Progenitor cell of endocrine pancreas (in vitro differentiated cells): ENCODE measurements at regions not wholly inside any gene's neighbourhood (a gene's known extent, or its start where the extent isn't known, plus 50 kb on each side); places are given as distances from the start of the nearest gene placed in this dataset.

Experiments used
- DNase-seq: peaks from one replicate; pipeline ENCODE4 v3.0.0; 2021; ENCODE audit warnings: low spot score; ENCODE audit not compliant: unreplicated experiment
- H3K27ac Mint-ChIP-seq: 2 replicates; pipeline ENCODE4 v1.8.0; 2021; ENCODE audit warnings: mild to moderate bottlenecking, moderate library complexity, mixed read lengths
- H3K27me3 Mint-ChIP-seq: 2 replicates; pipeline ENCODE4 v1.8.0; 2021; ENCODE audit warnings: mixed read lengths
- H3K36me3 Mint-ChIP-seq: 2 replicates; pipeline ENCODE4 v1.8.0; 2022; ENCODE audit warnings: mixed read lengths; ENCODE audit not compliant: insufficient read depth
- H3K4me1 Mint-ChIP-seq: 2 replicates; pipeline ENCODE4 v1.8.0; 2021; ENCODE audit warnings: low read depth, mixed read lengths
- H3K4me3 Mint-ChIP-seq: 2 replicates; pipeline ENCODE4 v1.8.0; 2021; ENCODE audit warnings: low read depth, mild to moderate bottlenecking, moderate library complexity, mixed read lengths
- H3K9me3 Mint-ChIP-seq: 2 replicates; pipeline ENCODE4 v1.8.0; 2021; ENCODE audit warnings: low read depth, mixed read lengths
- TF ChIP-seq, protein P1 (sequence below): fragments of 200-600 bp; sonication (generic); IDR thresholded peaks from one replicate; pipeline ENCODE4 v1.5.0; 2021; ENCODE audit warnings: antibody characterized with exemption, mild to moderate bottlenecking; ENCODE audit not compliant: unreplicated experiment

DNA sequence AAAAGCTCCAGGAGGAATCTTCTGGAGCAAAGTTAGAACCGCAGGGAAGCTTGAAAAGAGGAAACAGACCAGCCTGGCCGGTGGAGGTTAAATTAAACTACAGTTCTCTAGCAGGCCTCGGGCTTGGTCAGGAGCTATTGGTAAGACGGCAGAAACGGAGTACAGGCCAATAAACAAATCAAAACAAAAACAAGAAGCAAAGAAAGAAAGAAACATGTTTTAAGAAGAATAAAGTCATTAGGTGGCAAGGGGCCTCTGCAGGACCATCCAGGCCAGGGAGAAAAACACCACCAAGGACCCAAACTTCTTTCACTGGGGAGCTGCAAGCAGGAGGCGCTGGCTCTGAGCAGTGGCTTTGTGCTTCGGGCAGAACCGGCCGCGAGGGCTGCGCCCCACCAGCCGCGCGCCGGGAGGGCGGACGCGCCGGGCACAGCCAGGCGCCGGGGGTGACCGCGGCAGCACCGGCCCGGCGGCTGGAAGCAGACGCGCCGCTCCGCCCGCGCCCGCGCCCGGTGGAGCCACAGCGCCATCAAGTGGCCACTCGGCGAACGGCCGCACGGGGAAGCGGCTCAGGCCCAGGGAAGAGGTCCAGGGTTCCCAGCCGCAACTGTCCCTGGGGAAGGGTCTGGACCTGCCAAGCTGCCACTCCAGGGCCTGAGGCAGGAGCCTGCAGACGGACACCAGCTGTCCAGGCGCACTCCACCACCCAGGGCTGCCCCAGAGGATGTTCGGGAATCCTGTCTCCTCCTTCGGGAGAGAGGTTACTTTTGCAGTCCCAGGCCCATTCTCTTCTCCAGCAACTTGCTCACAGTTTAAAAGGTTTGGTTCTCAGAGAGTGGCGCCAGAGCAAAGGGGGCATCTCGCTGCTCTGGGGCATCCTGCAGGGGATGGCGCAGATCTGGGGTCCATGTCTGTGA, 419.4 kb downstream of the SOX9 start:
- DNase-seq, result peak; percentile 84
- H3K9me3 Mint-ChIP-seq, result peaks cover 6% of the 10 kb centered on the region
- no peaks in the 10 kb centered on the region for H3K27me3 Mint-ChIP-seq
- H3K36me3 Mint-ChIP-seq, result peaks cover 19% of the 10 kb centered on the region
- peaks cover 16% of the 10 kb centered on the region for H3K4me1 Mint-ChIP-seq
- H3K27ac Mint-ChIP-seq, result peak overlapping the region; percentile 25
- peak overlapping the region; percentile 47 for H3K4me3 Mint-ChIP-seq
- TF ChIP-seq, protein P1, sequence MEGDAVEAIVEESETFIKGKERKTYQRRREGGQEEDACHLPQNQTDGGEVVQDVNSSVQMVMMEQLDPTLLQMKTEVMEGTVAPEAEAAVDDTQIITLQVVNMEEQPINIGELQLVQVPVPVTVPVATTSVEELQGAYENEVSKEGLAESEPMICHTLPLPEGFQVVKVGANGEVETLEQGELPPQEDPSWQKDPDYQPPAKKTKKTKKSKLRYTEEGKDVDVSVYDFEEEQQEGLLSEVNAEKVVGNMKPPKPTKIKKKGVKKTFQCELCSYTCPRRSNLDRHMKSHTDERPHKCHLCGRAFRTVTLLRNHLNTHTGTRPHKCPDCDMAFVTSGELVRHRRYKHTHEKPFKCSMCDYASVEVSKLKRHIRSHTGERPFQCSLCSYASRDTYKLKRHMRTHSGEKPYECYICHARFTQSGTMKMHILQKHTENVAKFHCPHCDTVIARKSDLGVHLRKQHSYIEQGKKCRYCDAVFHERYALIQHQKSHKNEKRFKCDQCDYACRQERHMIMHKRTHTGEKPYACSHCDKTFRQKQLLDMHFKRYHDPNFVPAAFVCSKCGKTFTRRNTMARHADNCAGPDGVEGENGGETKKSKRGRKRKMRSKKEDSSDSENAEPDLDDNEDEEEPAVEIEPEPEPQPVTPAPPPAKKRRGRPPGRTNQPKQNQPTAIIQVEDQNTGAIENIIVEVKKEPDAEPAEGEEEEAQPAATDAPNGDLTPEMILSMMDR, result peak; percentile 84

DNA sequence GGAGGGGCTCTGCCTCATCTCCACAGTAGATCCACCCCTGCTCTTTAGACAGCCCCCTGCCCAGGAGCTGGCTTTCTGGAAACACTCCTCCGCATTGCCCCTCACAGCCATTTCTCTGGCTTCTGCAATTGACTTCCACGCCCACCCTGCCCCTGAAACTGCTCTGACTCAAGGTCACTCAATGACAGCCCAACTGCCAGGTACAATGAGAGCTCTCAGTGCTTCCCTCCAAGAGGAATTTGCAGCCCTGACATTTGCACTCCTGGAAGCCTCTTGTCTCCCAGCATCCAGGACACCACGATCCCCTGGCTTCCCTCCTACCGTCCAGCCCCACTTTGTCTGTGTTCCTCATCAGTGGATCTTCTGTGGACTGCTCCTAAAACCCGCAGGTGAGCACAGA, 421.5 kb downstream of the SOX9 start:
- TF ChIP-seq, protein P1, result no peak
- Mint-ChIP-seq H3K9me3 (peaks cover 6% of the 10 kb centered on the region), H3K4me3 (no peak overlapping the region), H3K36me3 (peaks cover 27% of the 10 kb centered on the region), H3K4me1 (peaks cover 16% of the 10 kb centered on the region), H3K27me3 (no peaks in the 10 kb centered on the region), H3K27ac (no peak overlapping the region)
- DNase-seq, result no peak

DNA sequence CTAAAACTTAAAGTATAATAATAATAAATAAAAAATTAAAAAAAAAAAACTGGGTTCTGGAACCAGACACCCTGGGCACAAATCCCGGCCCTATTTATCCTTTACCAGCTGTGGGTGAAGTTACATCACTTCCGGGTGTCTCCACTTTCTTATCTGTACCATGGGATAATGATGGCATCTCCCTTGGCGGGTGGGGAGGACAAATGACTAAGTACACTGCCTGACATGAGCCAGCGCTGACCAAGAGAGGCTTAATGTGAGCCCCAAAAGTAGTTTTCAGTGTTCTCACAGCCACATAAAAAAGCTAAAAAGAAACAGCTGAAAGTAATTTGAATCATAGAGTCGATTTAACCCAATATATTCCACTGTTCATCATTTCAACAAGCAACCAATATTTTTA, 424.9 kb downstream of the SOX9 start:
- Mint-ChIP-seq H3K27ac (no peak overlapping the region), H3K9me3 (peaks cover 15% of the 10 kb centered on the region), H3K4me3 (no peak overlapping the region), H3K4me1 (peaks cover 2% of the 10 kb centered on the region), H3K27me3 (no peaks in the 10 kb centered on the region), H3K36me3 (peaks cover 32% of the 10 kb centered on the region)
- DNase-seq, result no peak
- TF ChIP-seq, protein P1, result no peak

DNA sequence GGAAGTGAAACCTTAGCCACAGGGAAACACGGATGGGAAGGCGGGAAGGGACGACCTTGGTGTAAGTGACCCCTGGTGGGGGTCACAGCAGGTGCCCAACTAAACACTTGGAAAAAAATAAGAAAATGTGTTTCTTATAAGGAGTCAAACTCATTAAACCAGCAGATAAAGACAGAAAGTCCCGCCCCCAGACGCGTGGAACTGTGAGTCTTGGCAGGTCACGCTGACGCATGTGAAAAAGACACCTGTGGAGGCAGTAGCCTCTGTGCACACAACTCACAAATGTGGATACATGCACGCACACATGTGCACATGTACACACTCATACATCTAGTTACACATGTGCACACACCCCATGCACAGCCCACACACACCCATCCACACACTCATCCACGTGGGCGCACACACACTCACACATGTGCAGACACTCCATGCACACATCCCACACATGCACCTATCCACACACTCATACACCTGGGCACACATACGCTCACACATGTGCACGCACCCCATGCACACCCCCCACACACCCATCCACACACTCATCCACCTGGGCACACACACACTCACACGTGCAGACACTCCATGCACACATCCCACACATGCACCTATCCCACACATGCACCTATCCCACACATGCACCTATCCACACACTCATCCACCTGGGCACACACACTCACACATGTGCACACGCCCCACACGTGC, 432.4 kb downstream of the SOX9 start:
- Mint-ChIP-seq H3K36me3 (peaks cover 10% of the 10 kb centered on the region), H3K4me1 (peaks cover 8% of the 10 kb centered on the region), H3K4me3 (no peak overlapping the region), H3K27ac (no peak overlapping the region), H3K9me3 (peaks cover 12% of the 10 kb centered on the region), H3K27me3 (no peaks in the 10 kb centered on the region)
- TF ChIP-seq, protein P1, result no peak
- no peak for DNase-seq

DNA sequence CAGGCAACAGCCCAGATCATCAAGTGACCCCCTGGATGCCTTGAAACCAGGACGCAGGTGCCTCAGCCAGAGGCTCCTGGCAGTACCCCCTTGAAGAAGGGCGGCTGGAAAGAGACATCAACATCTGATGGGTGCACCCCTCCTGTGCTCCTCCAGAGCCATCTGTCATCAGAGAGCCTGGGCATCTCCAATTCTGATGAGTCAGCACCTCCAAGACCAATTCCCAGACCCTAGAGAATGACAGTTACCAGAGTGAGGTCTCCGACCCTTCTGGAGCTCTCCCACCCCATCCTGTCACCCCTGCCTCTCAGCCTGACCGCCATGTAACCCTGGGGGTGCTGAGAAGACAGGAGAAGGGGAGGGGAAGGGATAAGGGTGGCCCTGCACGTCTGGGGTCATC, 433.7 kb downstream of the SOX9 start:
- Mint-ChIP-seq H3K27me3 (peaks cover 2% of the 10 kb centered on the region), H3K36me3 (peaks cover 7% of the 10 kb centered on the region), H3K9me3 (peaks cover 8% of the 10 kb centered on the region), H3K27ac (no peak overlapping the region), H3K4me3 (no peak overlapping the region), H3K4me1 (peaks cover 8% of the 10 kb centered on the region)
- TF ChIP-seq, protein P1, result no peak
- no peak for DNase-seq
